ENCODE measurements at regions not wholly inside any gene's neighbourhood (a gene's known extent, or its start where the extent isn't known, plus 50 kb on each side); places are given as distances from the start of the nearest gene placed in this dataset.

DNA sequence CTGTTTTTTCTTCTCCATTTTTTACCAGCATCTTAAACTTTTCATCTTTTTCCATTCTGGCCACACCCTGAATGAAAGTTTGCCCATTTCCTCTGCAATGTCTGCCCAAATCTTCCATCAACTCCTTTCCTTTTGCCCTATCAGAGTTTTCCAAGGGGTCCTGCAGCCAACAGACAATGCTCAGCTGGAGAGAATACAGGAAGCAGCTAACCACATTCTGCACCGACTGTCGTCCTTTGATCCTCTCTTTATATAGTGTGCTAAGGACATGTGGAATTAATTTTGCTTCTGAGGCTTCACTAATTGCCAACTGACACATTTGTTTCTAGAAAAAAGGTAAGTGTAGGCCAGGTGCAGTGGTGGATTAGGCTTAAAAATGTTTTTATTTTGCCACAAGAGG is 50.5 kb upstream of the DLX2 start:
- Histone ChIP-seq H3K9ac (replicated peaks in 1 of 4; ENCODE audit: extremely low read depth in 1 of 4, low read depth in 3 of 4, low read length in 3 of 4) (no peak overlapping the region), H2AFZ (ENCODE audit: low read length) (peak overlapping the region; percentile 41; the same call in 1 of the 2 replicates), H3K23me2 (ENCODE audit: low read depth, low read length) (no peaks in the 10 kb centered on the region), H3K56ac (replicated peaks; ENCODE audit: insufficient read length, low read depth, low read length) (no peak overlapping the region), H2BK12ac (ENCODE audit: low read depth, low read length) (no peak overlapping the region), H4K20me1 (replicated peaks in 1 of 2; ENCODE audit: control insufficient read depth in 1 of 2, insufficient read depth in 2 of 2, low read length in 2 of 2) (no peaks in the 10 kb centered on the region), H3K79me2 (ENCODE audit: control insufficient read depth in 1 of 2, insufficient read depth in 2 of 2, low read length in 2 of 2) (no peaks in the 10 kb centered on the region), H3K14ac (ENCODE audit: insufficient read length) (no peak overlapping the region), H3K4me1 (replicated peaks in 1 of 4; ENCODE audit: control insufficient read depth in 3 of 4, insufficient read depth in 4 of 4, low read length in 3 of 4) (no peaks in the 10 kb centered on the region), H3K18ac (ENCODE audit: extremely low read depth, low read length) (no peak overlapping the region), H2BK20ac (ENCODE audit: low read length) (no peak overlapping the region), H3K27me3 (replicated peaks in 1 of 4; ENCODE audit: control insufficient read depth in 3 of 4, extremely low read depth in 1 of 4, insufficient read depth in 3 of 4, low read length in 3 of 4) (no peaks in the 10 kb centered on the region; a peak in 1 of 7 replicates), H2BK15ac (ENCODE audit: low read length) (no peak overlapping the region), H2BK120ac (replicated peaks; ENCODE audit: low read depth, low read length) (no peak overlapping the region), H3K27ac (ENCODE audit: low read depth, low read length) (no peak overlapping the region), H4K8ac (ENCODE audit: extremely low read depth, insufficient read depth, low read length) (no peak overlapping the region), H3K79me1 (ENCODE audit: low read depth, low read length) (no peaks in the 10 kb centered on the region), H3K9me3 (ENCODE audit: insufficient read depth in 2 of 2, low read depth in 1 of 2, low read length in 1 of 2) (no peaks in the 10 kb centered on the region), H2BK5ac (ENCODE audit: low read depth, low read length) (no peak overlapping the region), H3K23ac (ENCODE audit: insufficient read length) (no peak overlapping the region), H2AK5ac (ENCODE audit: low read depth, low read length) (no peak overlapping the region), H3K4ac (replicated peaks; ENCODE audit: insufficient read length, low read depth, low read length) (no peak overlapping the region), H4K5ac (ENCODE audit: insufficient read length, low read depth, low read length) (no peak overlapping the region), H3K4me3 (ENCODE audit: extremely low read depth in 1 of 4, insufficient read depth in 2 of 4, low read depth in 3 of 4, low read length in 4 of 4) (no peak overlapping the region), H3K36me3 (ENCODE audit: control insufficient read depth in 2 of 4, insufficient read depth in 4 of 4, low read length in 3 of 4) (no peaks in the 10 kb centered on the region), H3K4me2 (ENCODE audit: insufficient read depth in 1 of 2, low read depth in 2 of 2, low read length in 2 of 2) (no peak overlapping the region), H4K91ac (replicated peaks; ENCODE audit: insufficient read length, low read length) (no peak overlapping the region)
- TF ChIP-seq EZH2 (IDR thresholded peaks at IDR 0.05; ENCODE audit: low read depth, low read length, severe bottlenecking) = no peak
- TF ChIP-seq SIN3A (conservative IDR thresholded peaks at IDR 0.05 in 1 of 2, IDR thresholded peaks at IDR 0.05 in 1 of 2; ENCODE audit: low read depth in 1 of 2, low read length in 2 of 2) = no peak
- no peak for TF ChIP-seq GTF2F1 (IDR thresholded peaks at IDR 0.05; ENCODE audit: borderline replicate concordance, low read depth, low read length)
- TF ChIP-seq SAP30 (IDR thresholded peaks at IDR 0.05; ENCODE audit: insufficient read depth, insufficient replicate concordance, low read length) = no peak
- TF ChIP-seq PHF8 (conservative IDR thresholded peaks at IDR 0.05; ENCODE audit: low read depth, low read length) = no peak
- TF ChIP-seq BRCA1 (IDR thresholded peaks at IDR 0.05; ENCODE audit: low read depth, low read length) = no peak
- no peak for TF ChIP-seq POLR2A (IDR thresholded peaks at IDR 0.05; ENCODE audit: control extremely low read depth in 1 of 2, low read depth in 2 of 2, low read length in 2 of 2)
- no peak for TF ChIP-seq SP4 (IDR thresholded peaks at IDR 0.05; ENCODE audit: low read length)
- no peak for TF ChIP-seq CBX5 (IDR thresholded peaks at IDR 0.05; ENCODE audit: low read depth, low read length)
- TF ChIP-seq FOSL1 (IDR thresholded peaks at IDR 0.05; ENCODE audit: insufficient read depth, low read depth, low read length) = no peak
- TF ChIP-seq TEAD4 (IDR thresholded peaks at IDR 0.05; ENCODE audit: low read depth, low read length) = no peak
- DNase-seq (ENCODE audit: low read depth in 1 of 2, low spot score in 2 of 2) (no peak), FAIRE-seq (no peak)
- POLR2A ChIA-PET (ENCODE audit: partially characterized antibody) = no interaction called here
- CTCF ChIA-PET (ENCODE audit: partially characterized antibody) = interaction anchor here (0.7 to 1.0 kb wide), 2 partner anchors 26 to 314 kb away, joined by 4 to 5 read pairs; no protein-coding TSS in a partner anchor
- WGBS, 2 experiments (ENCODE audit: extremely low coverage in 1 of 2, insufficient coverage in 1 of 2, insufficient read length in 1 of 2, insufficient replicate concordance in 2 of 2, low coverage in 1 of 2, low lambda C conversion rate in 2 of 2, missing lambda C conversion rate in 1 of 2) = 90% methylated on average over 2 of the region's 2 CpGs; no CpG with 5 or more reads in 1 of the 2 experiments
